ENCODE measurements at regions not wholly inside any gene's neighbourhood (a gene's known extent, or its start where the extent isn't known, plus 50 kb on each side); places are given as distances from the start of the nearest gene placed in this dataset.

DNA sequence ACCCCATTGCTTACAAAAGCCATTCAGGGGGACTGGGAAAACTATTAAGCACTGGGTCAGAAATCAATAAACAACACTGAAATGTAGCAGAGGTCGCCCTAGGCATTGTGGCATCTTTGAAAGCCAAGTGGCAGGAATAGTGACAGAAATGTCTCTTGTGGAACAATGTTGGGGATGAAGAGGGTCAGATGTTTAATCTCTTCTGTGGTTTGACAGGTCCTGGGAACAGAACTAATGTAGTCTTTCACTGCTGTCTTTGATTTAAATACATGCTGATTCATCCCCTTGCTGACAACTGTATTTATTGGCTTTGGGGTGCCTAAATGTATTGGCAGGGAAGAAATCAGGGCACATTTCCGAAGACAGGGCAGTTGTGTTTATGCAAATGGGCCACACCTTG lies 194.8 kb downstream of the ATG4C start:
- DNase-seq (ENCODE audit: low read depth in 3 of 3, low spot score in 2 of 3), result no peak

DNA sequence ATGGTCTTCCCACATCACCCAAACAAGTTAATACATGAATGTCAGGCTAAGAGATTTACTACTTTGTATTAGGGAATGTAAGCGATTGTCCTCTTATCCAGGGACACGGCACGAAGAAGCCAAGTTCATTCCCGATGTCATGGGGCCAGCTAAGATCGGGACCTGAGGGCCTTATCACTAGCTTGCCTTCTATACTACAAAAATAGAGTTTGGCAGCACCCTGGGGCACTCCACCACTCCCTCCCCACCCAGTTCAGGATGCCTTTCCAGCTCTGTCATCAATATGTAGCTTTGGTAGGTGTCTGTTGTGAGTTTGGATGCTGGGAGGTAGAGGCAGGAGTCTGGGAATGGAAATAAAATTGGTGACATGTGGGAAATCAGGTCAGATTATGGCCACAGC lies 197.5 kb downstream of the ATG4C start:
- DNase-seq (ENCODE audit: low read depth in 3 of 3, low spot score in 2 of 3), result no peak

DNA sequence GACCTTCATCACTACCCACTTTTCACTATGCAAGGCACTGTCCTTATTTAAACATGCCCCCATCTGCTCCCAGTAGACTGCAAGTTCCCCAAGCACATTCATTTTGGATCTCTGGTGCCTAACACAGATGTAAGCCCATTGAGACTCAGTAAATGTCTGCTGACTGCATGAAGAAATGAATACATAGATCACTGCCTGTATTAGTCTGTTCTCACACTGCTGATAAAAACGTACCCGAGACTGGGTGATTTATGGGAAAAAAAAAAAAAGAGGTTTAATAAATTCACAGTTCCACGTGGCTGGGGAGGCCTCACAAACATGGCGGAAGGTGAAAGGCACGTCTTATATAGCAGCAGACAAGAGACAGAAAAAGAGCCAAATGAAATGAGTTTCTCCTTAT lies 204.9 kb downstream of the ATG4C start:
- no peak for DNase-seq (ENCODE audit: low read depth in 3 of 3, low spot score in 2 of 3)

DNA sequence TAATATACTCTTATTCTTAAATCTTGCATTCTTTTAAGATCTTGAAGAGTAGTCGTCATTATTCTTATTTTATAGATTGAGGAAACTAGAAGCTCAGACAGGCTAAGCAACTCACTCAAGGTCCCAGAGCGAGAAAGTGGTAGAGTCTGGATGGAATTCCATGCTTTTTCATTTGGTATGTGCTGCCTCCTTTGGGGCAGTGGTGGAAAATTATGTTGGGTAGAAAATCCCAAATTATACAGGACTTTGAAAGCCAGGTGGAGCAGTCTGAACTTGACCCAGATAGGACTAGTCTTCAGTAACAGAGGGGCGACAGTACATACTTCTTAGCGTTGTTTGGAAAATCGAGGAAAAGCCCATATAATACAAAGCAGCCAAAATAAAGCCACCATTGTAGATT lies 205.6 kb downstream of the ATG4C start:
- no peak for DNase-seq (ENCODE audit: low read depth in 3 of 3, low spot score in 2 of 3)

DNA sequence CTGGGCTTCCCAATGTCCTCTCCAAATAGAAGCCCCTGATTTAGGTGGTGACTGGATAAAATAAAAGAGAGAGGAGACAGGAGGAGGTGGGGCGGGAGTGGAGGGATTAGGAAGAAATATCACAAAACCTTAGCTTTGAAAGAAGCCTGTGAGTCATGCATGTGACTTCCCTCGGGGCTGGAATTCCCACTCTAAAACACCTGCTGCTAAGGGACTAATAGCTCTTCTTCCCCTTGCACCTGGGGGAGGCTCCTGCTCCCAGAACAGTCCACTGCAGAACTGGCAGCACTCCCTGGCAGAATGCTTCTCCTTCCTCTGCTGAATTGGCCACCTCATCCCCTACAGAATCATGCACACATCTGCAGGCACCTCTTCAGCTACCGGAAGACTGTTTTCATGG lies 207.2 kb downstream of the ATG4C start:
- no peak for DNase-seq (ENCODE audit: low read depth in 3 of 3, low spot score in 2 of 3)

DNA sequence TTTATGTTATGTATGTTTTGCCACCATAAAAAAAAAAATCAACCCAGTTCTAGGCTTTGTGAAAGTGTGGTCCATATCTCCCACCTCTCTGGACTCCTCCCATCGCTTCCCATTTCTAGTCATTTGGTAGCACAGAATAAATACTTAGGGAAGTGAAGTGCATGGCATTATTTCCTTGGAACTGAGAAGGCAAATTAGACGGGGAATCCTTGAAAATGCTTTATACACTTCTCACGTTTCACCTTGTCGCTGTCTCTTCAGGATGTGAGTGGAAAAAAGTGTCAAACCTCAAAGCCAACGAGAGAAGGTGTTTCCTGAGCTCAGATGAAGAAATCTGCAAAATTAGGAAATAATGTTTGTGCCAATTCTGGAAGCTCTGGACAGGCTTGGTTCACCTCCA lies 209.9 kb downstream of the ATG4C start:
- no peak for DNase-seq (ENCODE audit: low read depth in 3 of 3, low spot score in 2 of 3)

DNA sequence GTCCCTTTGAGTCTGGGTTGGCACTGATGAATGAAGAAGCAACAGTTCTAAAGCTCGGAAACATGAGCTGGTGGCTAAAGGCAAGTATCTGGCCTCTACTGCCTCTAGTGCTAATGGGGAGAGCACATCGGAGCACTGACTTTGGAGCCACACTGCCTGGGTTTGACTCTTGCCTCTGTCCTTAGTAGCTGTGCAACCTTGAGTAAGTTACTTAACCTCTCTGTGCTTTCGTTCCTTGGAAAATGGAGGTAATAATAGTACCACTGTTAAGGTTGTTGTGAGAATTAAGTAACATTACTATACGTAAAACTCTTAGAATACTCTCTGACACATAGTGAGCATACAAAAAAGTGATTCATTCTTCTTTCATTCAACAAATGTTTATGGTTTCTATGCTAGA lies 211.2 kb downstream of the ATG4C start:
- DNase-seq (ENCODE audit: low read depth in 3 of 3, low spot score in 2 of 3), result no peak

DNA sequence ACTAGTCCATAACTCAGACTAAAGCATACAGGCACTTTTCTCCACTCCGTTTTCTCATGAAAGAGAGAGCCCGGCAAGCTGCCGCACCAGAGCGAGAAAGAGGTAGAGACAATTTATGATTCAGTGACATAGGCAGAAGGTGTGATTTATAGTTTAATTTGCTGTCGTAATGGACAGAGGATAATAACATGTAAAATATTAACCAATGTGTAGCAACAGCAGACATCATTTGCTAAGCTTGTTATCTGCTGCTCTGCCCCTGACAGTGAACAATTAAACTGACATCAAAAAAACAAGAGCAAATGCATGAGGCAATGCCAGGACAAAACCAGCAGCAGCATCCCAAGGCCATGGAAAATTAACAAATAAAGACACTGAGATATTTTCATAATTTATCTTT lies 214.0 kb downstream of the ATG4C start:
- no peak for DNase-seq (ENCODE audit: low read depth in 3 of 3, low spot score in 2 of 3)

DNA sequence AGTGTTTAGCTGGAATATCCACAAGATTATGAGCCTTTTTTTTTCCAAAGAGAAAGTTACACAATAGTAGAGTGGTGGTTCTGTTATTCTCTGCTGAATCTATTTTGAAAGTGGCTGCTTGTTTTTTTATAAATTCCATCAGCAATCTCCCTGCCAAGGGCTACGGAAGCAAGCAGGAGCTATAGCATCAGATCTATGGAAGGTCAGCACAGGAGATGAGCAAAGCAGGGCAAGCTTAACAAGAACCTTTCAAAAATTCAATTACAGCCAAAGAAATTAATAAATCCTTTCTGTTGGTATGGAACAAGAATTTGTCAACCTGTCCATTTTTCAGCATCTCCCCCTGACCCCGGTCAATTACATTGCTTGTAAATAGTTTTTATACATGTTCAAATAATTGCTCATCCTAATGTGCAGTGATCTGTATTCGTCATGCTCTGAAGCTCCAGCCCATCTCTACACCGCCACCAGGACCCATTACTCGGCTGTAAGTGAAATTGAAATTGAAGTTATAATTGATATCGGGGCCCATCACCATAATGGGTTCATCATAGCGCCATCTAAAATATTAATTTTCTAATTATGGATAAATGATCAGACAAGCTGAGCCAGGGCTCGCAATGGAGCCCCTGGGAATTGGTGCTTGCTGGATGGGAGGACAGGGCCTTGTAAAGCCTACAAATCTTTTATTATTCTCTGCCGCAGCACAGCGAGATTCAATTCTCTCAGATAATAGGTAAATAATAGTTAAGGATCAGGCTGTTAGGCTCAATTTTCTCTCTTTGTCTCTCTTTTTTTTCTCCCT lies 215.1 kb downstream of the ATG4C start:
- DNase-seq (ENCODE audit: low read depth in 3 of 3, low spot score in 2 of 3), result no peak

DNA sequence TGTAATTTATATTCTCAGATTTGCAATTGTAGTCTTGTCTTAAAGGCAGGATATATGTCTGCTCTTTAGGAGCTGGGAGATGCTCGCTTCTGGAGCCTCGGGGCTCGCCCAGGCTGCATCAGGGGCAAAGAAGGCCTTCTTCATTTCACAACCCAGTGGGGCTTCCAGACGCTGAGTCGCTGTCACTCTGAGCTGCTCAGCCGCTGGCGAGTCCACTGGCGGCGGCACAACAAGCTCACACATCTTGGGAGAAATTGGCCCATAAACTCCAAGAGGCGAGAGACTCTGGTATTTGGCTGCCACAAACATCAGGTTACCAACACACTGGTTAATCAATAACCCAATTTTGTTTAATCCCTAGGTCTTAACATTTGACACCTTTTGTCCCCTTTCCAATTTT lies 216.6 kb downstream of the ATG4C start:
- DNase-seq (ENCODE audit: low read depth in 3 of 3, low spot score in 2 of 3), result no peak

DNA sequence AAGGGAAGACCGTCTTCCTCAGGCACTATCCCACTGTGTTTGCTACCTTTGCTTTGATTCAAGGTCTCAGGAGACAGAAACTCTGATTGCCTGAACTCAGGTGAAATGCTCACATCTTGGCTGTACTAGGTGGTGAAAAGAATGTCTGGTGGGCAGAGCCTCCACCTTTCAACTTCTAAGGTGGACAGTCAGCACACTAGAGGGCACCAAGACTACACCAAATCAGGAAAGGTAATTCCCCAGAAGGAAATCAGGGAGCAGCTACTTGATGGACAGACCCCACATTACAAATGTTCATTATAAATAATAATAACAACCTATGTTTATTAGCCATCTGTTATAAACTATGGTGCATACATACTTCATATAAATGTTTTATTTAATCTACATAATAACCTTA lies 220.9 kb downstream of the ATG4C start:
- no peak for DNase-seq (ENCODE audit: low read depth in 3 of 3, low spot score in 2 of 3)

DNA sequence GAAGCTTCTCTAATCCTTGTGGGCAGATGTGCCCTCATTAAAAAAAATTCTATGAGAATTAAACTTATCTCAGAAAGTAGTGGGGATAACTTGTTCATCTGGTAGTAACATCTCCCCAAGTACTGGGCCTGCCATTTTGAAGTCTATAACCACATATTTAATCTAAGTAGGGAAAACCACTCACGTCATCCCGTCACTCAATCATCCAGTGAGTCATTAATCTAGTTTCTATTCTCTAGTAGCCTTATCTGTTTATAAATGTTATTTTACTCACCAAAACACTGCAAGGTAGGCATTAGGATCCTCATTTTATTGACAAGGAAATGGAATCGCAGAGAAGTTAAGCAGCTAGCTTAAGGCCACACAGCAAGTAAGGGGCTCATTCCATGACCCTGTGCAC lies 221.9 kb downstream of the ATG4C start:
- no peak for DNase-seq (ENCODE audit: low read depth in 3 of 3, low spot score in 2 of 3)

DNA sequence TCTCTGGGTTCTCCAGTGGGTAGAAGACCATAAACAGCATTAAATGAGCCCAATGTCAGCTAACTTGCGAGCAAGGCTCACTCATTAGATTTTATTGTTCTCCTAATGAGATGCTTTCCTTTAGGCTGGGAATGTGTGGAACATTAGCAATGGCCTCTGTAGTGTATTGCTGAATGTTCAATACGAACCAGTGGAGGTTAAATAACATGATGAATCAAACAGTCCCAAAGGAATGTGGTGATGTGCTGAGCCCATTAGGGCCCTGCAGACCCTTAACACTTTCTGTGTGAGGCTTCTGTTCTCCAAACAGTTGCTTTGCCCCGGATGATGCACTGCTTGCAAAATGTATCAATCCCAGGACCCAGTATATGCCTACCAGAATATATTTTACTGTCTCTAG lies 225.5 kb downstream of the ATG4C start:
- DNase-seq (ENCODE audit: low read depth in 3 of 3, low spot score in 2 of 3), result no peak

DNA sequence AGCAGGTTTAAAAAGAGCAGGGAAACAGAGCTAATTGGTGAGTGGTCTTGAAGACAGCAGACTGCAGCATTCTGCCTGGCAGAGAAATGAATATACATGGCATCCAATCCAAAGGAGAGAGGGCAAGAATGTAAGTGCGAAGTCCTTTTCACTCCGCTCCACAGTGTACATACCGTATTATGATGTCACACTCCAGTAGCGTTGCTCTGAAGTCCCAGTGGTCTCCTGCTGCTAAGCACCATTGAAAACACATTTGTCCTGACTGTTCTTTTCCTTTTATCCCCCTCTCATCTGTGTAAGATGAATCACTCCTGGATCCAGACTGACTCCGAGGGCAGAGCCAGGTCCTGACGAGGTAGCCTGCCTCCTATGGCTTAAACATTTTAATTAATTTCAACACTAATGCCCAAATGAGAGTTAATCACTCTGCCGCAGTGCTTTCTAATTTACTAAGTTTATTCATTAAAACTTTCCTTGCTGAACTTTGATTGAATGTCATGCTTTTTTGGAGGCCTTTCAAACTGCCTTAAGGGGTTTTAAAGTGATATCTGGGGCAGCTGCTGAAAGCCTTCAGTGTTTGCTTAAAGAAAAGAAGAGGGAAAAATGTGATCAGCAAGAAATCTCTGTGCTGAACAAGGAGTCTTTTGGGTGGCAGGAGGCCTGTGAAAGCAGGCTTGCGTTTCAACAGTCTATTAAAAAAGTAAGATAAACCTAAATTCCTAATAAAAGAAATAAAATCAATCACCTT lies 227.2 kb downstream of the ATG4C start:
- DNase-seq (ENCODE audit: low read depth in 3 of 3, low spot score in 2 of 3), result no peak

DNA sequence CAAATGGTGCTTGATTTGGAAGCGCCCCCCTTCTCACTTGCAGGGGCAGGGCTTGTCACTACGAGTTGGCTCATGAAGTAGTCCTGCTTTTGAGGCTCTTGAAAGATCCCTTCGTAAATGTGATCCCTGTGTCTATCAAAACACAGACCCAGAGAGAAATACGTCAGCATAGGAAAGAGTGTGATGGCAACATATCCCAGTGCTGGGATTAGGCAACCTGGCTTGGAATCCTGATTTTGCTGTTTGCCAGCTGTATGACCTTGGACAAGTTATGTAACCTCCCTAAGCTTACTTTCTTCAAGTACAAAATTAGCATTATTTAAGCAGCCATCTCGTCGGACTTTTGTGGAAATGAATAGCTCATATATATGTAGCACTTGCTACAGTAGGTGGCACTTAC lies 228.4 kb downstream of the ATG4C start:
- DNase-seq (ENCODE audit: low read depth in 3 of 3, low spot score in 2 of 3), result no peak

DNA sequence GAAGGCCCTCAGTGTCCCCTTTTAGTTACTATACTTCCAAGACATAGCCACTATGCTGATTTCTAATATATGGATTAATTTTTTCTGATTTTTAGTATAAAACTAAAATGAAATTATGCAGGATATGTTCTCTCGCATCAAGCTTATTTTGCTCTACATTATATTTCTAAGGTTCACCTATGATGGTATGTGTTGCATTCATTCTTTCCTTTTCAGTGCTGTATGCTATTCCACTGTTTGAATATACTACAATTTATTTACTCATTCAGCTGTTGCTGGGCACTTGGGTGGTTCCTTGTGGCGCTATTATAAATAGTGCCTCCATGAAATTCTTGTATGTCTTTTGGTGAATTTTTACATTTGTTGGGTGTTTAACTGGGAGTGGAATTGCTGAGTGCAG lies 230.3 kb downstream of the ATG4C start:
- DNase-seq (ENCODE audit: low read depth in 3 of 3, low spot score in 2 of 3), result no peak

DNA sequence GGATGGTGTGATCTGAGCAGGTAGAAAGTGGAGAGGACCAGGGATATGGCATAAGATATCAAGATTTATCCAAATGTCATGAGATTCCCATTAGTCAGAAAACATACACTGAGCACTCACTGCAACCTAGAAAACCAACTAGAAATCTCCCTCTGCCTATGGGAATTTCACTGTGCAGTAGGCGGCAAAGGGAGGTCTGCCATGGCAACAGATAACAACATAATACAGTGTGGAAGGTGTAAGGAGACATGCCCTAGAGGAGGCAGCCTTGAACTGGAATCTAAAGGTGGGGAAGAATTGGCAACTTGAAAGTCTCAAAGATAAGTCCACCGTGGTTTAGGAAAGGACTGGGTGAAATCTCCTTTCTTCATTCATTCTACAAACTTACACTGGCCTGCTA lies 238.4 kb downstream of the ATG4C start:
- no peak for DNase-seq (ENCODE audit: low read depth in 3 of 3, low spot score in 2 of 3)

DNA sequence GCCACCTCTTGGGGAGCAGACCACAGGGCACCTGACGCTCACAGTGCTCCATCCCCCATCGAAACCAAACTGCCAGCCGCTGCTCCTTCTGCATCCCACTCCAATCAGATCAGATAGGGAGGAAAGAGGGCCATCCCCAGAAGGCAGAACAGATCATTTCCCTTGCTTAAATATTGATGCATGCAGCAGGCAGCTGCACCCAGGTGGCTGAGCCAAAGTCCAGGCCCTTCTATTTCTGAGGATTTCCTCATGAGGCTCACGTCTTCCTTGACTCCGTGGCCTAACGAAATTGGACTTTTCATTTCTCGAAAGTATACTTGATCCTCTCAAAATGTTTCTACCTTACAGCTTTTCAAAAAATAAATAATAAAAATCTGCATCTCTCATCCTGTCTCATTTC lies 239.2 kb downstream of the ATG4C start:
- no peak for DNase-seq (ENCODE audit: low read depth in 3 of 3, low spot score in 2 of 3)

DNA sequence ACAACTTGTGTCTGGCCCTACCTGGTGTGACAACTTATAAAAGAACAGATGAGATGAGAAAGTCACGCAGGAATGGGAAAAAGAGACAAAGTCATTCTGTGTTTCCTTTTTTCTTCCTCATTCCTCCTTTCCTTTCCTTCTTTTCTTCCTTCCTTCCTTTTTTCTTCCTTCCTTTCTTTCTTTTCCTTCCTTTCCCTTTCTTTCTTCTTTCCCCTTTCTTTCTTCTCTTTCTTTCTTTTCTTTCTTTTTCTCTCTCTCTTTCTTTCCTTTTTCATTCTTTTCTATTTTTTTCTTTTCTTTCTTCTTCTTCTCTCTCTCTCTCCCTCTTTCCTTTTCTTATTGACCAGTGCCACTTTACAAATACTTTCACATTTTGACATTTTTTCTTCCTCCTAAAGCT lies 239.7 kb downstream of the ATG4C start:
- DNase-seq (ENCODE audit: low read depth in 3 of 3, low spot score in 2 of 3), result no peak

DNA sequence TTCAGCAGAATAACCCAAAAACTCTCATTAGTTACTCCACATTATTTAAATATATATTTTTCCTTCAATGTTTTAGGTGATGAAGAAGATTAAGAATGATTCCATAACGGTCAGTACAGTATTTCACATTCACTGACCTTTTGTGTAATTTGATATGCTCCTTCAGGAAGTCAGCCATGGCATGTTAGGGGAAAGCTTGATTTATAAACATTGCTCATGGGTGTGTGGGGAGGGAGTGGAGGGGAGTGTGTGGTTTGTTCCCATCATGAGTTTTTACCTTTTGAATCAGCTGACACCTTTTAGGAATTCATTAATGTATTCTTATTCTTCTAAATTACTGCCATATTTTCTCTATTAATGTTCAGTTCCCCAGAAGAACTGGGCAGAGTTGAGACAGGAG lies 240.2 kb downstream of the ATG4C start:
- DNase-seq (ENCODE audit: low read depth in 3 of 3, low spot score in 2 of 3), result no peak

DNA sequence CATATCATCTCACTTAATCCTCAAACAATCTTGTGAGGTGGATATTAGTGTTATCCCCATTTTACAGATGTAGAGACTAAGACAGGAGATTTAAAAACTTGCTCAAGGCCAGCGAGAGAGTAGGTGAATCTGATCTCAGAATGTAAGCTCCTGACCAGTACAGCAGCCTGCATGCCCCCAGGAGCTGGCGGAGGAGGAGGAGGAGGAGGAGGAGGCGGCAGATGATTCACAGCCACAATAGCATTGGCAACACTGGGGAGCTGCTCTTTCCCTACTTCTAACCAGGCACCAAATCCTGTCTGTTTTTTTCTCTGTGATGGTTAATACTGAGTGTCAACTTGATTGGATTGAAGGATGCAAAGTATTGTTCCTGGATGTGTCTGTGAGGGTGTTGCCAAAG lies 243.2 kb downstream of the ATG4C start:
- DNase-seq (ENCODE audit: low read depth in 3 of 3, low spot score in 2 of 3), result no peak

DNA sequence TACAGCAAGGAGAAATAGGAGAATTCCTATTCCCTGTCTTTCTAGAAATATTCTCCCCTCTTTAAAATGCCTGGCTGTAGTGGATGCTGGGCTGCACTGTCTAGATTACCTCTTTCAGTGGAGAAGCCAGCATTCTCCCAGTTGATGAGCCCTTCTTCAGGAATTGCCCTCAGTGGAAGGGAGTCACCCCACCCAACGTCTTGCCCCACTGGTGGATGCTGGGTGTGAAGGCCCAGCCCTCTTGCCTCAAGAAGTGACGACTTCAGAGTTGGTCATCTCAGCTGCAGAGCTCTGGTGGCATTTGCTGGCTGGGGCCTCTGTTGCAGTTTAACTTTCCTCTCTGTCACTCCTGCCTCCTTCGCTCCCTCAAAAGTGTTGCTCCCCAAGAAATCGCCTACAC lies 248.2 kb downstream of the ATG4C start:
- DNase-seq (ENCODE audit: low read depth in 3 of 3, low spot score in 2 of 3), result no peak

DNA sequence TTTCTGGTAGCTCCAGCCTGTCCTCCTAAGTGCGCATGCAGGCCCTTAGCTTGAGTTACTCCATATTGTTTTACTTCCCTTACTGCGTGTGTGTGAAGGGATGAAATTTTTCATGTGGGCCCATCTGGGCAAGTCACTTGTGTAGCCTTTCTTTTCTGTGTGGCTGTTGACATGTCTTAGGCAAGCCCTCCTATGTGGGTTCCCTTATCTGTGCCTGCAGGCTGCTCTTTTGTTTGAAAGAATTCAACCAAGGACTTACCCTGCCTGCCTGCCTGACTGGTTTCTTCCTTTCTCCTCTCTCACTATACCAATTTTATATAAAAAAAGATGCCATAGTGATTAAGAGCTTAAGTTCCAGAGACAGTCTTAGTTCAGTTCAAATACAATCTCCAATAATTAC lies 249.3 kb downstream of the ATG4C start:
- DNase-seq (ENCODE audit: low read depth in 3 of 3, low spot score in 2 of 3), result no peak

Measured in right renal cortex interstitium (tissue), 3 donors.